ENCODE measurements at regions not wholly inside any gene's neighbourhood (a gene's known extent, or its start where the extent isn't known, plus 50 kb on each side); places are given as distances from the start of the nearest gene placed in this dataset.

DNA sequence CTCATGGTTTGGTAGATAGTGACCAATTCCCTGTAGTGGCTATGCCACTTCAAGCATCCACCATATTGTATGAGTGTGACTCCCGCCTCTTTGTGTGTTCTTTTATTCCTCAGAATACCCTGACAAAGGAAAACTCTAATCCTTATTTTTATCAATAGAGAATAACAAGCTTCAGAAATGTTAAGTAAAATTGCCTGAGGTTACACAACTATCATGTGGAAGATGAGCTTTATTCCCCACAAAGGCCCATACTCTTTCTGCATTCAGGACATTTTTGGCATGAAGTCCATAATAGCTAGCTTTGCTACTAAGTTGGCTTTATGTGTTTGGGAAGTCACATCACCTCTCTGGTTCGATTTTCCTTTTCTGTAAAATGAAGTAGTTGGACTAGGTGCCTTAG is 276.8 kb downstream of the PIK3C3 start:
- TF ChIP-seq, protein P1, sequence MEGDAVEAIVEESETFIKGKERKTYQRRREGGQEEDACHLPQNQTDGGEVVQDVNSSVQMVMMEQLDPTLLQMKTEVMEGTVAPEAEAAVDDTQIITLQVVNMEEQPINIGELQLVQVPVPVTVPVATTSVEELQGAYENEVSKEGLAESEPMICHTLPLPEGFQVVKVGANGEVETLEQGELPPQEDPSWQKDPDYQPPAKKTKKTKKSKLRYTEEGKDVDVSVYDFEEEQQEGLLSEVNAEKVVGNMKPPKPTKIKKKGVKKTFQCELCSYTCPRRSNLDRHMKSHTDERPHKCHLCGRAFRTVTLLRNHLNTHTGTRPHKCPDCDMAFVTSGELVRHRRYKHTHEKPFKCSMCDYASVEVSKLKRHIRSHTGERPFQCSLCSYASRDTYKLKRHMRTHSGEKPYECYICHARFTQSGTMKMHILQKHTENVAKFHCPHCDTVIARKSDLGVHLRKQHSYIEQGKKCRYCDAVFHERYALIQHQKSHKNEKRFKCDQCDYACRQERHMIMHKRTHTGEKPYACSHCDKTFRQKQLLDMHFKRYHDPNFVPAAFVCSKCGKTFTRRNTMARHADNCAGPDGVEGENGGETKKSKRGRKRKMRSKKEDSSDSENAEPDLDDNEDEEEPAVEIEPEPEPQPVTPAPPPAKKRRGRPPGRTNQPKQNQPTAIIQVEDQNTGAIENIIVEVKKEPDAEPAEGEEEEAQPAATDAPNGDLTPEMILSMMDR (IDR thresholded peaks at IDR 0.05) = no peak
- TF ChIP-seq POLR2A (IDR thresholded peaks at IDR 0.05) = no peak
- Histone ChIP-seq H3K36me3 (no peaks in the 10 kb centered on the region), H3K9me3 (no peaks in the 10 kb centered on the region), H3K4me1 (no peaks in the 10 kb centered on the region), H3K4me3 (no peak overlapping the region), H3K27me3 (no peaks in the 10 kb centered on the region), H3K27ac (no peak overlapping the region)
- DNase-seq (no peak), ATAC-seq (no peak)
- intact Hi-C loops (cut with DNase I) = no loop called here
- 63 to 76% (median 72%) methylated on average over 2 of the region's 2 CpGs for WGBS, 4 donors

DNA sequence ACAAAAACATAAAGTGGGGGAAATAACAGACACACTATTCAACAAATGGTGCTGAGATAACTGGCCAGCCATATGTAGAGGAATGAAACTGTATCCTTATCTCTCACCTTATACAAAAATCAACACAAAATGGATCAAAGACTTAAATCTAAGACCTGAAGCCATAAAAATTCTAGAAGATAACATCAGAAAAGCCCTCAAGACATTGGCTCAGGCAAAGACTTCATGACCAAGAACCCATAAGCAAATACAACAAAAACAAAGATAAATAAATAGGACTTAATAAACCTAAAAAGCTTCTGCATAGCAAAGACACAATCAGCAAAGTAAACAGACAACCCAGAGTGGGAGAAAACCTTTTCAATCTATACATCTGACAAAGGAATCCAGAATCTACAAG is 278.9 kb downstream of the PIK3C3 start:
- H3K27me3 ChIP-seq = no peaks in the 10 kb centered on the region

DNA sequence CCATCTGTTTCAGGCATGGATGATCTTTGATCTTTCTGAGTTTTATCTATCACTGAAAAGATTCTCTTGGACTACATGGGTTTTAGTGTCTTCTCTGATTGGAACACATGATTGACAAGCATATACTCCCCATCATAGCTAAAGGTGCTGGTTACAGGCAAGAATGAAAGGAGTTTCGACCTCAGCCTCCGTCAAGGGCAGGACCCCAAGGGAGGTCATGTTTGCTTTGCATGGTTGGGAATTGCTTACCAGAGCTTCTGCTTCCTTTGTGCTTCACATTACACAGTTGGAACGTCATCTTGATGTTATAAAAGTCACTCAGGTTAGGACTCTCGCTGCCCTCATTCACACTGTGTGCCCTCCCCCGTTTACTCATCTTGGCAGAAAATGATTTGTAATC is 287.7 kb downstream of the PIK3C3 start:
- 58 to 70% (median 64%) methylated on average over 5 of the region's 5 CpGs for WGBS, 4 donors
- DNase-seq = no peak
- H3K9me3 ChIP-seq = peaks cover 0 to 9% (median 0%) of the 10 kb centered on the region in 12 donors
- no peak for TF ChIP-seq POLR2A (IDR thresholded peaks at IDR 0.05)
- TF ChIP-seq, protein P1 (IDR thresholded peaks at IDR 0.05) = no peak
- no peak overlapping the region for H3K4me3 ChIP-seq
- H3K4me1 ChIP-seq = no peaks in the 10 kb centered on the region
- H3K36me3 ChIP-seq = no peaks in the 10 kb centered on the region
- no peaks in the 10 kb centered on the region for H3K27me3 ChIP-seq
- intact Hi-C loops (cut with DNase I) = no loop called here
- ATAC-seq = no peak
- H3K27ac ChIP-seq = no peak overlapping the region

More for the DNA sequence above, 278.9 kb downstream of the PIK3C3 start:
- TF ChIP-seq POLR2A (IDR thresholded peaks at IDR 0.05) = no peak
- TF ChIP-seq, protein P1 (IDR thresholded peaks at IDR 0.05) = no peak
- Histone ChIP-seq H3K27ac (no peak overlapping the region), H3K36me3 (no peaks in the 10 kb centered on the region), H3K9me3 (peaks cover 0 to 9% (median 0%) of the 10 kb centered on the region in 12 donors), H3K4me1 (no peaks in the 10 kb centered on the region), H3K4me3 (no peak overlapping the region)
- no peak for DNase-seq
- intact Hi-C loops (cut with DNase I) = no loop called here
- ATAC-seq = no peak

DNA sequence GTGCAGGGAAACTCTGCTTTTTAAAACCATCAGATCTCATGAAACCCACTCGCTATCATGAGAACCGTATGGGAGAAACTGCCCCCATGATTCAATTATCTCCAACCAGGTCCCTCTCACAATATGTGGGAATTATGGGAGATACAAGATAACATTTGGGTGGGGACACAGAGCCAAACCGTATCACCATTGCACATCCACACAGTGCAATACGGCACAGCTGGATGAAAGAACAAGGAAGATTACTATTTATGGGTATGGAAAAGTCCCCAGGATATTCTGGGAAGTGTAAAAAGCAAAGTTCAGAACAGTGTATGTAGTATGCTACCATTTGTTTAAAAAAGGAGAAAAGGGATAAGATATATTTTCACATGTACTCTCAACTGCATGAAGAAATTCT is 290.1 kb downstream of the PIK3C3 start:
- Histone ChIP-seq H3K4me1 (no peaks in the 10 kb centered on the region), H3K27ac (no peak overlapping the region), H3K4me3 (no peak overlapping the region), H3K36me3 (no peaks in the 10 kb centered on the region), H3K9me3 (peaks cover 0 to 3% (median 0%) of the 10 kb centered on the region in 12 donors), H3K27me3 (no peaks in the 10 kb centered on the region)
- intact Hi-C loops (cut with DNase I) = no loop called here
- ATAC-seq (no peak), DNase-seq (no peak)
- TF ChIP-seq, protein P1 (IDR thresholded peaks at IDR 0.05) = no peak
- no peak for TF ChIP-seq POLR2A (IDR thresholded peaks at IDR 0.05)
- 82 to 92% (median 88%) methylated on average over 4 of the region's 4 CpGs for WGBS, 4 donors

All from heart left ventricle (tissue), 16 donors.